Stomach (tissue), 4 donors: ENCODE measurements at regions not wholly inside any gene's neighbourhood (a gene's known extent, or its start where the extent isn't known, plus 50 kb on each side); places are given as distances from the start of the nearest gene placed in this dataset.

ENCODE experiments used
- CTCF ChIP-seq, 7 experiments: fragments of 450-650 bp in 4 of 7; fragments of 200-600 bp in 3 of 7; sonication (generic) in 3 of 7; IDR thresholded peaks; one replicate each; pipeline ENCODE4 v1.5.1; 2016 to 2019; ENCODE audit warnings: antibody characterized with exemption in 7 of 7, control low read depth in 2 of 7, mild to moderate bottlenecking in 1 of 7
- EP300 ChIP-seq: sonication (generic); formaldehyde crosslinking; IDR thresholded peaks from one replicate; pipeline ENCODE4 v1.6.1; 2017; ENCODE audit warnings: antibody characterized with exemption
- POLR2A ChIP-seq, 4 donors: fragments of 450-650 bp; IDR thresholded peaks; one replicate each; pipeline ENCODE4 v1.6.1; 2016; ENCODE audit warnings: antibody characterized with exemption in 4 of 4, control low read depth in 2 of 4, mild to moderate bottlenecking in 1 of 4, moderate library complexity in 1 of 4
- POLR2AphosphoS5 ChIP-seq, 3 donors: sonication (generic); formaldehyde crosslinking; IDR thresholded peaks; one replicate each; pipeline ENCODE4 v1.6.1; 2016; ENCODE audit warnings: antibody characterized with exemption in 3 of 3

GRCh38 chr5:5805916-5806315 lies 383.4 kb downstream of the ICE1 start:
- no peak for TF ChIP-seq CTCF (IDR thresholded peaks at IDR 0.05)
- TF ChIP-seq POLR2A (IDR thresholded peaks at IDR 0.05), result no peak
- no peak for TF ChIP-seq EP300
- TF ChIP-seq POLR2AphosphoS5 (IDR thresholded peaks at IDR 0.05), result no peak
